ENCODE measurements at regions not wholly inside any gene's neighbourhood (a gene's known extent, or its start where the extent isn't known, plus 50 kb on each side); places are given as distances from the start of the nearest gene placed in this dataset.

- Histone ChIP-seq H3K4me1 (ENCODE audit: insufficient read depth, low read length) (no peaks in the 10 kb centered on the region), H3K4me3 (ENCODE audit: insufficient read depth, low read length) (no peak overlapping the region), H2AFZ (ENCODE audit: low read length) (no peak overlapping the region), H3K27me3 (ENCODE audit: insufficient read depth, low read length) (no peaks in the 10 kb centered on the region), H3K27ac (ENCODE audit: low read depth, low read length) (no peak overlapping the region), H3K36me3 (ENCODE audit: insufficient read depth, low read length) (no peaks in the 10 kb centered on the region), H3K79me2 (ENCODE audit: insufficient read depth, low read length) (no peaks in the 10 kb centered on the region), H3K9me3 (ENCODE audit: low read depth, low read length) (no peaks in the 10 kb centered on the region), H4K20me1 (ENCODE audit: insufficient read depth, low read length) (no peaks in the 10 kb centered on the region), H3K4me2 (ENCODE audit: insufficient read depth, low read length) (no peak overlapping the region)
- DNase-seq (ENCODE audit: insufficient read length, low spot score, missing footprints) = no peak
- TF ChIP-seq, protein P1, sequence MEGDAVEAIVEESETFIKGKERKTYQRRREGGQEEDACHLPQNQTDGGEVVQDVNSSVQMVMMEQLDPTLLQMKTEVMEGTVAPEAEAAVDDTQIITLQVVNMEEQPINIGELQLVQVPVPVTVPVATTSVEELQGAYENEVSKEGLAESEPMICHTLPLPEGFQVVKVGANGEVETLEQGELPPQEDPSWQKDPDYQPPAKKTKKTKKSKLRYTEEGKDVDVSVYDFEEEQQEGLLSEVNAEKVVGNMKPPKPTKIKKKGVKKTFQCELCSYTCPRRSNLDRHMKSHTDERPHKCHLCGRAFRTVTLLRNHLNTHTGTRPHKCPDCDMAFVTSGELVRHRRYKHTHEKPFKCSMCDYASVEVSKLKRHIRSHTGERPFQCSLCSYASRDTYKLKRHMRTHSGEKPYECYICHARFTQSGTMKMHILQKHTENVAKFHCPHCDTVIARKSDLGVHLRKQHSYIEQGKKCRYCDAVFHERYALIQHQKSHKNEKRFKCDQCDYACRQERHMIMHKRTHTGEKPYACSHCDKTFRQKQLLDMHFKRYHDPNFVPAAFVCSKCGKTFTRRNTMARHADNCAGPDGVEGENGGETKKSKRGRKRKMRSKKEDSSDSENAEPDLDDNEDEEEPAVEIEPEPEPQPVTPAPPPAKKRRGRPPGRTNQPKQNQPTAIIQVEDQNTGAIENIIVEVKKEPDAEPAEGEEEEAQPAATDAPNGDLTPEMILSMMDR (IDR thresholded peaks at IDR 0.05; ENCODE audit: extremely low read depth, low read depth, low read length) = no peak
Measured at GRCh38 chr2:128801576-128801975, 482.9 kb upstream of the HS6ST1 start.

GRCh38 chr2:128803222-128803621 is 484.6 kb upstream of the HS6ST1 start:
- Histone ChIP-seq H3K4me1 (ENCODE audit: insufficient read depth, low read length) (no peaks in the 10 kb centered on the region), H4K20me1 (ENCODE audit: insufficient read depth, low read length) (no peaks in the 10 kb centered on the region), H3K27ac (ENCODE audit: low read depth, low read length) (no peak overlapping the region), H3K4me3 (ENCODE audit: insufficient read depth, low read length) (no peak overlapping the region), H3K9me3 (ENCODE audit: low read depth, low read length) (no peaks in the 10 kb centered on the region), H3K79me2 (ENCODE audit: insufficient read depth, low read length) (no peaks in the 10 kb centered on the region), H3K4me2 (ENCODE audit: insufficient read depth, low read length) (no peak overlapping the region), H2AFZ (ENCODE audit: low read length) (no peak overlapping the region), H3K27me3 (ENCODE audit: insufficient read depth, low read length) (no peaks in the 10 kb centered on the region), H3K36me3 (ENCODE audit: insufficient read depth, low read length) (no peaks in the 10 kb centered on the region)
- TF ChIP-seq, protein P1 (IDR thresholded peaks at IDR 0.05; ENCODE audit: extremely low read depth, low read depth, low read length) = no peak
- DNase-seq (ENCODE audit: insufficient read length, low spot score, missing footprints) = no peak

DNA sequence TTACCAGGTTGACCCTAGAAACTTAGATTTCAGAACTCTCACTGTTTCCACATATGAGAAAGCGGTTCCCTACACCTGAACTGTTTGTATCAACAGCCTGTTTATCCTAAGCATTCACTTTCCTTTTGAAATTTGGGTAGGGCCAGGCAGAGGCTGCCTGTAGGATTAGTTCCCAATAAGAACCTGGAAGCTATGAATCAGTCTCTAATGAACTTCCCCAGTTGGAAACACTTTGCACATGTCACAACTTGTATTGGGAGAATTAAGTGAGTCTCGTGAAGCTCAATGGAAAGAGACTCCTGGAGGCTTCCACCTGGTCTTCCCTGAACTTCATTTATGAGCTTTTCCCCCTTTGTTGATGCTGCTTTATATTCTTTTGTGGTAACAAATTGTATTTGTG is 486.6 kb upstream of the HS6ST1 start:
- Histone ChIP-seq H3K27me3 (ENCODE audit: insufficient read depth, low read length) (no peaks in the 10 kb centered on the region), H3K4me1 (ENCODE audit: insufficient read depth, low read length) (no peaks in the 10 kb centered on the region), H2AFZ (ENCODE audit: low read length) (no peak overlapping the region), H3K9me3 (ENCODE audit: low read depth, low read length) (no peaks in the 10 kb centered on the region), H3K79me2 (ENCODE audit: insufficient read depth, low read length) (no peaks in the 10 kb centered on the region), H3K27ac (ENCODE audit: low read depth, low read length) (no peak overlapping the region), H4K20me1 (ENCODE audit: insufficient read depth, low read length) (no peaks in the 10 kb centered on the region), H3K36me3 (ENCODE audit: insufficient read depth, low read length) (no peaks in the 10 kb centered on the region), H3K4me2 (ENCODE audit: insufficient read depth, low read length) (no peak overlapping the region), H3K4me3 (ENCODE audit: insufficient read depth, low read length) (no peak overlapping the region)
- TF ChIP-seq, protein P1 (IDR thresholded peaks at IDR 0.05; ENCODE audit: extremely low read depth, low read depth, low read length) = no peak
- no peak for DNase-seq (ENCODE audit: insufficient read length, low spot score, missing footprints)

- no peak overlapping the region for H3K4me2 ChIP-seq (ENCODE audit: insufficient read depth, low read length)
- H3K4me3 ChIP-seq (ENCODE audit: insufficient read depth, low read length) = no peak overlapping the region
- no peaks in the 10 kb centered on the region for H3K9me3 ChIP-seq (ENCODE audit: low read depth, low read length)
- no peaks in the 10 kb centered on the region for H3K36me3 ChIP-seq (ENCODE audit: insufficient read depth, low read length)
- H2AFZ ChIP-seq (ENCODE audit: low read length) = no peak overlapping the region
- H4K20me1 ChIP-seq (ENCODE audit: insufficient read depth, low read length) = no peaks in the 10 kb centered on the region
- no peaks in the 10 kb centered on the region for H3K27me3 ChIP-seq (ENCODE audit: insufficient read depth, low read length)
- no peaks in the 10 kb centered on the region for H3K4me1 ChIP-seq (ENCODE audit: insufficient read depth, low read length)
- no peaks in the 10 kb centered on the region for H3K79me2 ChIP-seq (ENCODE audit: insufficient read depth, low read length)
- no peak overlapping the region for H3K27ac ChIP-seq (ENCODE audit: low read depth, low read length)
- DNase-seq (ENCODE audit: insufficient read length, low spot score, missing footprints) = no peak
- TF ChIP-seq, protein P1 (IDR thresholded peaks at IDR 0.05; ENCODE audit: extremely low read depth, low read depth, low read length) = no peak
Measured at GRCh38 chr2:128805918-128806317, 487.2 kb upstream of the HS6ST1 start.
